Psoas muscle (tissue), 7 donors: ENCODE measurements at regions not wholly inside any gene's neighbourhood (a gene's known extent, or its start where the extent isn't known, plus 50 kb on each side); places are given as distances from the start of the nearest gene placed in this dataset.

Experiments used
- ATAC-seq, 4 donors: fragments of 200-7000 bp; cut with Tn5 transposase; one replicate each; pipeline ENCODE4 v1.9.1; 2020; ENCODE audit warnings: moderate library complexity in 3 of 4, mild to moderate bottlenecking in 2 of 4
- DNase-seq, 2 donors: peaks; one replicate each; pipeline ENCODE4 v3.0.0-alpha.2; 2020
- H3K27ac ChIP-seq: fragments of 200-600 bp; one replicate; pipeline ENCODE4 v1.8.0; 2022
- H3K27me3 ChIP-seq, 3 donors: fragments of 200-600 bp in 1 of 3; one replicate each; pipeline versions ENCODE4 v1.6.1 to v1.8.0; 2013 to 2022; ENCODE audit warnings: low read length in 2 of 3, mild to moderate bottlenecking in 2 of 3, moderate library complexity in 1 of 3; ENCODE audit not compliant: insufficient read depth in 3 of 3
- H3K36me3 ChIP-seq, 2 donors: fragments of 200-600 bp in 1 of 2; one replicate each; pipeline versions ENCODE4 v1.6.1 to v1.8.0; 2013 to 2022; ENCODE audit warnings: low read depth in 1 of 2, mild to moderate bottlenecking in 1 of 2, moderate library complexity in 1 of 2; ENCODE audit not compliant: insufficient read depth in 1 of 2
- H3K4me1 ChIP-seq: fragments of 200-600 bp; one replicate; pipeline ENCODE4 v1.8.0; 2022
- H3K4me3 ChIP-seq: fragments of 200-600 bp; one replicate; pipeline ENCODE4 v1.8.0; 2022; ENCODE audit warnings: mild to moderate bottlenecking
- H3K9me3 ChIP-seq: fragments of 200-600 bp; one replicate; pipeline ENCODE4 v1.8.0; 2022
- CTCF ChIP-seq: fragments of 200-600 bp; IDR thresholded peaks from one replicate; pipeline ENCODE4 v1.8.0; 2022; ENCODE audit warnings: antibody characterized with exemption
- WGBS, 3 donors: extraction: QIAGEN DNeasy Blood & Tissue Kit; methylation state at CpG; one replicate each; pipeline versions ENCODE4 v1.1.6 to v1.1.7; 2013; 5-methylcytosine and 5-hydroxymethylcytosine counted together
- intact Hi-C, 2 donors: fragments of 100-400 bp; cut with DNase I; formaldehyde crosslinking; loops; one replicate each; pipeline versions ENCODE4 v1.11.0 to v1.14.2; 2022
- donor health status: healthy with polysubstance abuse.
- donor health status: DM: no; HTN: no; CAD: no; lungs with moderate emphysema.
- donor health status: Bipolar disorder and iron deficiency.
- donor health status: healthy.
- donor health status: DM: yes; HTN: yes; CAD: no.
- donor health status: DM: no; HTN: no; CAD: no.
- donor health status: DM: yes; HTN: yes; CAD: no.

- 60 to 73% (median 62%) methylated on average over 5 of the region's 5 CpGs for WGBS, 3 donors
- Histone ChIP-seq H3K36me3 (no peaks in the 10 kb centered on the region), H3K9me3 (no peaks in the 10 kb centered on the region), H3K27ac (no peak overlapping the region), H3K4me1 (no peaks in the 10 kb centered on the region), H3K4me3 (no peak overlapping the region), H3K27me3 (no peaks in the 10 kb centered on the region)
- intact Hi-C loops: no loop called here
- no peak for TF ChIP-seq CTCF
- ATAC-seq (no peak), DNase-seq (no peak)
These were observed 77.4 kb upstream of the ADAMTS16 start for GRCh38 chr5:5062525-5063302.

- no peaks in the 10 kb centered on the region for H3K9me3 ChIP-seq
- ATAC-seq: peak in 1 of 4 donors; percentile 39
- TF ChIP-seq CTCF: no peak
These were observed 76.6 kb upstream of the ADAMTS16 start for GRCh38 chr5:5063533-5063953.

GRCh38 chr5:5065472-5065871 is 74.7 kb upstream of the ADAMTS16 start:
- ATAC-seq: no peak
- no peak overlapping the region for H3K4me3 ChIP-seq
- H3K36me3 ChIP-seq: no peaks in the 10 kb centered on the region
- TF ChIP-seq CTCF: no peak
- intact Hi-C loops: no loop called here
- 79 to 89% (median 81%) methylated on average over 4 of the region's 4 CpGs for WGBS, 3 donors
- H3K9me3 ChIP-seq: no peaks in the 10 kb centered on the region
- no peaks in the 10 kb centered on the region for H3K27me3 ChIP-seq
- H3K27ac ChIP-seq: no peak overlapping the region
- DNase-seq: no peak
- no peaks in the 10 kb centered on the region for H3K4me1 ChIP-seq

More at GRCh38 chr5:5063533-5063953, 76.6 kb upstream of the ADAMTS16 start:
- Histone ChIP-seq H3K4me3 (no peak overlapping the region), H3K27ac (no peak overlapping the region), H3K36me3 (no peaks in the 10 kb centered on the region), H3K4me1 (no peaks in the 10 kb centered on the region), H3K27me3 (no peaks in the 10 kb centered on the region)
- DNase-seq: no peak
- intact Hi-C loops: no loop called here
- WGBS, 3 donors: 61 to 75% (median 66%) methylated on average over 3 of the region's 3 CpGs

GRCh38 chr5:5066276-5067186 is 73.6 kb upstream of the ADAMTS16 start:
- intact Hi-C loops: no loop called here
- Histone ChIP-seq H3K36me3 (no peaks in the 10 kb centered on the region), H3K4me3 (no peak overlapping the region), H3K27ac (no peak overlapping the region), H3K27me3 (no peaks in the 10 kb centered on the region), H3K9me3 (no peaks in the 10 kb centered on the region), H3K4me1 (no peaks in the 10 kb centered on the region)
- ATAC-seq (no peak), DNase-seq (no peak)
- TF ChIP-seq CTCF: no peak
- 42 to 48% (median 43%) methylated on average over 6 of the region's 6 CpGs for WGBS, 3 donors
